NCI-H1694 treated with DMSO at 0.1 percent for 48 hours (cell line): ENCODE measurements at regions not wholly inside any gene's neighbourhood (a gene's known extent, or its start where the extent isn't known, plus 50 kb on each side); places are given as distances from the start of the nearest gene placed in this dataset.
A peak's percentile ranks its signal among the peaks of the same experiment; 100 is the strongest.

Experiments used
- DNase-seq: peaks from one replicate; lab custom pipeline; 2025; lab: John Stamatoyannopoulos, UW

- DNase-seq = no peak
Measured at GRCh38 chr7:68994841-68995240, 603.4 kb upstream of the AUTS2 start.

DNA sequence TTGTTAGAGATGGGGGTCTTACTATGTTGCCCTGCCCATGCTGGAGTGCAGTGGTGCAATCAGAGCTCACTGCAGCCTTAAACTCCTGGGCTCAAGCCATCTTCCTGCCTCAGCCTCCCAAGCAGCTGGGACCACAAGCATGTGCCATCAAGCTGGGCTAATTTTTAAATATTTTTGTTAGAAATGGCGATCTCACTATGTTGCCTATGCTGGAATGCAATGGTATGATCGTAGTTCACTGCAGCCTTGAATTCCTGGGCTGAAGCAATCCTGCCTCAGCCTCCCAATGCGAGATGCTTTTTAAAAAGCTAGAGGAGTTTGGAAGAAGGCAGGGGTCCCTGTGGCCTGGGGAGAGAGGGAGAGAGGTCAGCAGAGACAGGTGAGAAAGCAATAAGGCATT is 600.1 kb upstream of the AUTS2 start:
- DNase-seq = no peak

GRCh38 chr7:69002416-69002815 is 595.9 kb upstream of the AUTS2 start:
- no peak for DNase-seq

- DNase-seq = no peak
Measured at GRCh38 chr7:69012149-69012548, 586.1 kb upstream of the AUTS2 start.

DNA sequence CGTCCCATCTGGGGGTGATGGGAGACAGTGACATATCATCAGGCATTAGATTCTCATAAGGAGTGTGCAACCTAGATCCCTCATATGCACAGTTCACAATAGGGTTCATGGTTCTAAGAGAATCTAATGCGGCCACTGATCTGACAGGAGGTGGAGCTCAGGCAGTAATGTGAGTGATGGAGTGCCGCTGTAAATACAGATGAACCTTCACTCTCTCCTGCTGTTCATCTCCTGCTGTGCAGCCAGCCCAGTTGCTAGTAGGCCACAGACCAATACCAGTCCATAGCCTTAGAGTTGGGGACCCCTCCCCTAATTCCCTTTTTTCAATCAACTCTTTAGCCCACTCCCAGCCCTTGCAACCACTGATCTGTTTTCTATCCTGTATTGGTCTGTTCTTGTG is 581.1 kb upstream of the AUTS2 start:
- DNase-seq = no peak

DNA sequence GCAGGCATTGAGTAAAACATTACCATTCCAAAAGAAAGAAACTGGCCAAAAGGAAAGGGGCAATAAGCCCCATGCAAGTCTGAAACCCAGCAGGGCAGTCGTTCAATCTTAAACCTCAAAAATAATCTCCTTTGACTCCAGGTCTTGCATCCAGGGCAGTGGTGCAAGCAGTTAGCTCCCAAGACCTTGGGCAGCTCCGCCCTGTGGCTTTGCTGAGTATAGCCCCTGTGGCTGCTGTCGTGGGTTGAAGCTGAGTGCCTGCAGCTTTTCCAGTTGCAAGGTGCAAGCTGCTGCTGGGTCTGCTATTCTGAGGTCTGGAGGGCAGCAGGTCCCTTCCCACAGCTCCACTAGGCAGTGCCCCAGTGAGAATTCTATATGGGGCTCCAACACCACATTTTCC is 580.1 kb upstream of the AUTS2 start:
- no peak for DNase-seq

DNA sequence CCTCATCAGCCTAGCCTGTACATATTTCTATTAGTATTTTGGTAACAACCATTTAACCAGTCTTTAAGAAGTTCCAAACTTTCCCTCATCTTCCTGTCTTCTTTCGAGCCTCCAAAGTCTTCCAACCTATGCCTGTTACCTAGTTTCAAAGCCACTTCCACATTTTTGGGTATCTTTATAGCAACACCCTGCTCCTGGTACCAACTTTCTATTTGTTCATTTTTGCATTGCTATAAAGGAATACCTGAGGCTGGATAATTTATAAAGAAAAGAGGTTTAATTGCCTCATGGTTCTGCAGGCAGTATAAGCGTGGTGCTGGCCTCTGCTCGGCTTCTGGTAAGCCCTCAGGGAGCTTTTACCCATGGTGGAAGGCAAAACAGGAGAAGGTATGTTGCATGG is 578.8 kb upstream of the AUTS2 start:
- DNase-seq = no peak

DNA sequence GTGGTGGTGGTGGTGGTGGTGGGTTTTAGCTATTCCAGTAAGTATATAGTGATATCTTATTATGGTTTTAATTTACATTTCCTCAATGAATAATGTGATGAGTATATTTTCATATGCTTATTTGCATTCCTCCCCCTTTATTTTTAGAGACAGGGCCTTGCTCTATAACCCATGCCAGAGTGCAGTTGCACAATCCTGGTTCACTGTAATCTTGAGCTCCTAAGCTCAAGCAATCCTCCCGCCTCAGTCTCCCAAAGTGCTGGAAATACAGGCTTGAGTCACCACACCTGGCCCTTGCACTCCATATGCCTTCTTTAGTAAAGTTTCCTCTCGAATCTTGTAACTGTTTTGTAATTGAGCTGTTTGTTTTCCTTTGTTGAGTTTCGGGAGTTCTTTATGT is 577.7 kb upstream of the AUTS2 start:
- DNase-seq = no peak

GRCh38 chr7:69025249-69025648 is 573.0 kb upstream of the AUTS2 start:
- DNase-seq = no peak

- no peak for DNase-seq
Measured at GRCh38 chr7:69032848-69033247, 565.4 kb upstream of the AUTS2 start.

GRCh38 chr7:69035826-69036225 is 562.4 kb upstream of the AUTS2 start:
- no peak for DNase-seq

DNA sequence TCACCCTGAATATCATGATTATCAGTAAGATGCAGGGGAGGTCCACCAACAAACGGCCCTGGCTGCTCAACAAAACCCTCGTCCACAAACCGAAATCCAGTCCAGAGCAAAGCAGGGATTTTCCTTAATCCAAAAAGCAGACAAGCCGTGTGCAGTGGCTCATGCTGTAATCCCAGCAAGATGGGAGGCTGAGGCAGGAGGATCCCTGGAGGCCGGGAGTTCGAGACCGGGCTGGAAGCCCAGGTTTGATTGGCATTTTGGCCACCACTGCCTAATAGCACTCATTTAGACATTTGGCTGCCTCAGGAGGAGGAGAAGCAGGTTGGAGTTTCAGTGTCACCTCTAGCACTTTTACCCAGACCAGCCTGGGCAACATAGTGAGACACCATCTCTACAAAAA is 562.0 kb upstream of the AUTS2 start:
- no peak for DNase-seq

DNA sequence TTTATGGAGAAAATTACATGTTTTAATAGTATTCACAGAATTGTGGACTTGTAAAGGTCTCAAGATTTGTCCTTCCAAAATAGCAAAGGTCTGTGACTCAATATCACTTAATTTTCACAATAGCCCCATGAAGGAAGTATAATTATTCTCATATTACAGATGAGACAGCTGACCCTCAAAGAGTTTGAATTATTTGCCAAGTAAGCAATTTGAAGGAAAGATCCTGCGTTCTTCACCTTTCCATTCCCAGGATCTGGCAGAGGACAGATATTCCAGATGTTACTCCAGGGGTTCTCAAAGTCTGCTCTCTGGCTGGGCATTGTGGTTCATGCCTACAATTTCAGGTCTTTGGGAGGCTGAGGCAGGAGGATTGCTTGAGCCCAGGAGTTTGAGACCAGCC is 559.4 kb upstream of the AUTS2 start:
- no peak for DNase-seq

- DNase-seq = no peak
Measured at GRCh38 chr7:69042138-69042537, 556.1 kb upstream of the AUTS2 start.

- DNase-seq = no peak
Measured at GRCh38 chr7:69047151-69047754, 551.0 kb upstream of the AUTS2 start.

- peak; percentile 46 for DNase-seq
Measured at GRCh38 chr7:69049326-69049725, 548.9 kb upstream of the AUTS2 start.

GRCh38 chr7:69052447-69052846 is 545.8 kb upstream of the AUTS2 start:
- DNase-seq = no peak

- peak; percentile 28 for DNase-seq
Measured at GRCh38 chr7:69060516-69060915, 537.8 kb upstream of the AUTS2 start.

GRCh38 chr7:69062020-69062765 is 536.1 kb upstream of the AUTS2 start:
- no peak for DNase-seq

DNA sequence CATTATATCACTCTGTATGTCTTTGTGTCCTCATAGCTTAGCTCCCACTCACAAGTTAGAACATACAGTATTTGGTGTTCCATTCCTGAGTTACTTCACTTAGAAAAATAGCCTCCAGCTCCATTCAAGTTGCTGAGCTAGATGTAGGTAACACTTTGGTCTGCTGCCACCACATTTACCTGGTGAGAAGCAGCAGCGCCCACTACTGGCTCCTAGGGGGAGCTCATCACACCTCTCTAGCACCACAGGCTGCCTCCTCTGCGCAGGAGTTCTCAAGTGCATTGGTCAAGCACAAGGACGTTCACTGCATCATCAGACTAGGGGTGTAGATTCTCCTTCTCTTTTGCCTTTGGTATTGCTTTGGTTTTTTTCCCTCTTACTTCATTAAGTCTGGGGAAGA is 530.9 kb upstream of the AUTS2 start:
- DNase-seq = peak; percentile 15

GRCh38 chr7:69070476-69070875 is 527.8 kb upstream of the AUTS2 start:
- no peak for DNase-seq

DNA sequence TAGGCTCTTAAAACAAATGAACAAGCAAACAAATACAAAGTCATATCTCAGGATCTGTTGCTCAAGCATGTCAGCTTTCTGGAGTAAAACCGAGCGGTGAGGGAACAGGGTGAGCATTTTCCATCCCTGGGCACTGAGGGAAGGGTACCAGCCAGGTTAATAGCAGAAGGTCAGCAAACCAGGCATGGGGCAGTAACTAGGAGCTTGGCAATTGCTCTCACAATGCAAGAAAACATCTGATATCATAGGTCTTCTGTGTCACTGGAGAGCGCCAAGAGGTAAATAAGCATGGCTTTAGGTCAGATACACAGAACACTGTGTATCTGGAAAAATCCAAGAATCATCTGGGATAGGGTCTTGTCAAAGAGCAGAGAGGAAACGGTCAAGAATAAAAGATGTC is 521.7 kb upstream of the AUTS2 start:
- DNase-seq = no peak

DNA sequence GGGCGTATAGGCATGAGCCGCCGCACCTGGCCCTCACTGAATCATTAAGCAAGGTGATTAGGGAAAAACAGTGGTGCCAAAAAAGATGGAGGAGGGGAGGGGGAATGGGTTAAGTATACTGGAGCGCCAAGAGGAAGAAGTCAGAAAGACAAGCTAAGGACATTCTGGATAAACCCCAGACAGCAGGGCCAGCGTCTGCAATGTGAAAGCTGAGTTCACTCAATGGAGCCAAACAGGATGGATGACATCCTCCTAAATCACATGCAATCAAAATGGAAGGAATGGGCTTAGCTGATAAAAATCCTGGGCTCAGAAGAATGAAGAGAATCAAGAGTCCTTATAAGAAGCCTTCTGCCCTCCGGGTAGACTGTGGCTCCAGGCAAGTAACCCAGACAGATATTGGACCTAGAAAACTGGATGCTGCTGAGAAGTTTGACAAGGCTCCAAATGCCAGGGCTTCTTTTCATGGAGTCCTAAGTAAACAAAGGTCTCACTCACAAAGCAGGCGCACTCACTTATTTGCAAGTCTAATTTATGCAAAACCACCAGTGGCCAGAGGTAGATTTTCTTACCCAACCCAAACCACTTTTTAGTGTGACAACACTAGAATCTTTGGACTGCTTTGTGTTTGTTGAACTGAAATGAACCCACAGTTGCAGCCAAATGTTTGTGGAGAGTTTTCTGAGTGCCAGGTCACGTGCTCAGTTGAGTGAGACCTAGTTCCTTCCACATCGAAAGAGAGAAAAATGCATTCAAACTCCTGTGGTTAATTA is 519.1 kb upstream of the AUTS2 start:
- DNase-seq = no peak
